ENCODE measurements at regions not wholly inside any gene's neighbourhood (a gene's known extent, or its start where the extent isn't known, plus 50 kb on each side); places are given as distances from the start of the nearest gene placed in this dataset.

- H3K9me3 Mint-ChIP-seq: peaks cover 6% of the 10 kb centered on the region
- H3K27ac Mint-ChIP-seq: peak overlapping the region; percentile 4
- H3K27me3 Mint-ChIP-seq (ENCODE audit: low read depth): no peaks in the 10 kb centered on the region
- no peak for DNase-seq (ENCODE audit: low spot score in 2 of 2, unreplicated experiment in 2 of 2)
- H3K36me3 Mint-ChIP-seq: peaks cover 6% of the 10 kb centered on the region
- no peak overlapping the region for H3K4me3 Mint-ChIP-seq
- peaks cover 32% of the 10 kb centered on the region for H3K4me1 Mint-ChIP-seq
- TF ChIP-seq CTCF (IDR thresholded peaks at IDR 0.05; ENCODE audit: unreplicated experiment): no peak
Measured at GRCh38 chr11:95325777-95326258, 94.8 kb upstream of the SESN3 start.

GRCh38 chr11:95324826-95325225 lies 93.8 kb upstream of the SESN3 start:
- peaks cover 25% of the 10 kb centered on the region for H3K4me1 Mint-ChIP-seq

GRCh38 chr11:95322539-95322938 lies 91.5 kb upstream of the SESN3 start:
- Mint-ChIP-seq H3K27ac (no peak overlapping the region), H3K36me3 (peaks cover 6% of the 10 kb centered on the region), H3K4me3 (no peak overlapping the region), H3K27me3 (ENCODE audit: low read depth) (no peaks in the 10 kb centered on the region), H3K4me1 (peaks cover 25% of the 10 kb centered on the region), H3K9me3 (peaks cover 6% of the 10 kb centered on the region)
- no peak for DNase-seq (ENCODE audit: low spot score in 2 of 2, unreplicated experiment in 2 of 2)
- TF ChIP-seq CTCF (IDR thresholded peaks at IDR 0.05; ENCODE audit: unreplicated experiment): no peak

More at GRCh38 chr11:95324826-95325225, 93.8 kb upstream of the SESN3 start:
- Mint-ChIP-seq H3K27ac (no peak overlapping the region), H3K4me3 (no peak overlapping the region), H3K9me3 (peaks cover 6% of the 10 kb centered on the region), H3K36me3 (peaks cover 6% of the 10 kb centered on the region), H3K27me3 (ENCODE audit: low read depth) (no peaks in the 10 kb centered on the region)
- no peak for DNase-seq (ENCODE audit: low spot score in 2 of 2, unreplicated experiment in 2 of 2)
- no peak for TF ChIP-seq CTCF (IDR thresholded peaks at IDR 0.05; ENCODE audit: unreplicated experiment)

- DNase-seq (ENCODE audit: low spot score in 2 of 2, unreplicated experiment in 2 of 2): no peak
- H3K9me3 Mint-ChIP-seq: peaks cover 6% of the 10 kb centered on the region
- H3K36me3 Mint-ChIP-seq: peaks cover 6% of the 10 kb centered on the region
- H3K27ac Mint-ChIP-seq: no peak overlapping the region
- H3K4me3 Mint-ChIP-seq: no peak overlapping the region
- no peak for TF ChIP-seq CTCF (IDR thresholded peaks at IDR 0.05; ENCODE audit: unreplicated experiment)
- no peaks in the 10 kb centered on the region for H3K27me3 Mint-ChIP-seq (ENCODE audit: low read depth)
- H3K4me1 Mint-ChIP-seq: peaks cover 9% of the 10 kb centered on the region
Measured at GRCh38 chr11:95318498-95318897, 87.5 kb upstream of the SESN3 start.

GRCh38 chr11:95308512-95309035 lies 77.6 kb upstream of the SESN3 start:
- H3K4me1 Mint-ChIP-seq: peaks cover 5% of the 10 kb centered on the region
- H3K4me3 Mint-ChIP-seq: no peak overlapping the region
- no peak for TF ChIP-seq CTCF (IDR thresholded peaks at IDR 0.05; ENCODE audit: unreplicated experiment)
- peaks cover 11% of the 10 kb centered on the region for H3K27me3 Mint-ChIP-seq (ENCODE audit: low read depth)
- no peak overlapping the region for H3K27ac Mint-ChIP-seq
- DNase-seq (ENCODE audit: low spot score in 2 of 2, unreplicated experiment in 2 of 2): no peak
- H3K9me3 Mint-ChIP-seq: no peaks in the 10 kb centered on the region
- H3K36me3 Mint-ChIP-seq: no peaks in the 10 kb centered on the region

- Mint-ChIP-seq H3K4me3 (no peak overlapping the region), H3K27ac (no peak overlapping the region), H3K4me1 (peaks cover 5% of the 10 kb centered on the region), H3K27me3 (ENCODE audit: low read depth) (peaks cover 11% of the 10 kb centered on the region), H3K9me3 (no peaks in the 10 kb centered on the region), H3K36me3 (no peaks in the 10 kb centered on the region)
- no peak for DNase-seq (ENCODE audit: low spot score in 2 of 2, unreplicated experiment in 2 of 2)
- no peak for TF ChIP-seq CTCF (IDR thresholded peaks at IDR 0.05; ENCODE audit: unreplicated experiment)
Measured at GRCh38 chr11:95307286-95307685, 76.3 kb upstream of the SESN3 start.
